Islet precursor cell (in vitro differentiated cells): ENCODE measurements at regions not wholly inside any gene's neighbourhood (a gene's known extent, or its start where the extent isn't known, plus 50 kb on each side); places are given as distances from the start of the nearest gene placed in this dataset.
"Not testable (repeated sequence)": the region's sequence is repeated elsewhere in the genome, so short reads cannot be mapped to it uniquely, and the experiment has no call there.

ENCODE experiments used
- DNase-seq: peaks from one replicate; pipeline ENCODE4 v3.0.0-alpha.2; 2018

GRCh38 chr5:99410386-99410785 is 481.6 kb upstream of the CHD1 start:
- not testable (repeated sequence) for DNase-seq

GRCh38 chr5:99404764-99405302 is 476.0 kb upstream of the CHD1 start:
- DNase-seq = not testable (repeated sequence)

GRCh38 chr5:99400571-99400970 is 471.8 kb upstream of the CHD1 start:
- not testable (repeated sequence) for DNase-seq

- DNase-seq = no peak
Measured at GRCh38 chr5:99398976-99399375, 470.2 kb upstream of the CHD1 start.

DNA sequence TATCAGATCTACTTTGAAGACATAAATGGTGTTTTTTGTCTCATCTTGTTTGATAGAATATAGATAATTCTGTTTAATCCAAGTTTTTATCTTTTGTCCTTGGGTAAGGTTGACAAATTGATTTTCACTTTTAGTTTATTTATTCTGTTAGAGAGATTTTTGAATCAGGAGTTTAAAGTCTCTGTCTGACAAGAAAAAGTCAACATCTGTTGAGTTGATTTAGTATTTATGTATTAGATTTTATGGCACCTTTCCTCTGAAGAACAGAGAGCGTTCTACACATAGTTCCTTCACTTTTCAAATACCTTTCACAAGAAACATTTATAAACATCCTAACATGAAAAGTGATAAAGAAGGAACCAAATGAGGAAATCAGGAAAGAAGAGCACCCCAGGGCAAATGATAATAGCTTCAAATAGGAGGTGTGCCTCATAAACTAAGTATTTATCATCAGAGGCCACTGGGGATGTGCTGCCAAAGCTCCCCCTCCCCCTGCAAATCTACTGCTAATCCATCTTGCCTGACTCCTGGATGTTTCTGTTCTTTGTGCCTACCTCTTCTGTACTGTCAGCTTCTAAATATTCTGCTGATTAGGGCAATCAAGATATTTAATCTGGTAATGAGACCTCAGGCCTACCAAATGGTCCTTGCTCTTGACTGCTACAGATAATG is 457.7 kb upstream of the CHD1 start:
- no peak for DNase-seq

- DNase-seq = no peak
Measured at GRCh38 chr5:99379187-99379586, 450.4 kb upstream of the CHD1 start.

- DNase-seq = no peak
Measured at GRCh38 chr5:99378443-99378842, 449.6 kb upstream of the CHD1 start.

- no peak for DNase-seq
Measured at GRCh38 chr5:99369797-99370593, 441.2 kb upstream of the CHD1 start.

DNA sequence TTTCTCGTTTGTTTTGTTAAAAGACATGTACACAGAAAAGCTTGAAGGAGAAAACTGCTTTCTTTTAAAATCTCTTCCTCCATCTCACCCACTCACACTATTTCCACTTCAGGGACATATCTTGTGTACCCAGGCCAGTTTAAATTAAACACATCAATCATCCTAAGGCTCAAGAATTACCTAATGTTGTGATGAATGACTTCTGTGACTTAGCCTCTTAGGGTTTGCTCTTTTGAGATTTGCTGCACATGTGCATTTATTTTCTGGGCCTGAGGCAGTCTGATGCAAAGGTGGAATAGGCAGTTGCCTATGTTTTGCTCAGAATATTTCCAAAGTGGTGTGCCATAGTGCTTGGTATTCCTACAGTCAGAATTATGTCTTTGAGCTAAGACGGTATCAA is 439.9 kb upstream of the CHD1 start:
- DNase-seq = no peak

DNA sequence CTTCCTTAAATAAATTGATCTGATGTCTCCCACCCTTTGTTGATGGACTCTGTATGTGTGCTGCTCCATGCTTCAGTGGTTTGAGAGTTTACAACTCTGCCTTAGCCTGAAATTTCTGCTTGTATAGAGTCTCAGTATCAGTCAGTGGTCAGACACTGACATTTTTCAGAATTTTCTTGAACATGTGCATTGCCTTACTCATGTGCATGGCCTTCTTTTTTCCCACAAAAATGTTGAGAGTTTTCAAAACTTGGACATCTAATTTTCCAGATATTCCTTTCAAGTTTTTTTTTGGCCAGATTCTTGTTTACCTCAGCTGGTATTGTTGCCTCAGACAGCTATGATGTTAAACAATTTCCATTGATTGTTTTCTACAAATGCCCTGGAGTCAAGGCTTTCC is 427.1 kb upstream of the CHD1 start:
- no peak for DNase-seq

- no peak for DNase-seq
Measured at GRCh38 chr5:99349787-99350186, 421.0 kb upstream of the CHD1 start.

GRCh38 chr5:99348597-99348996 is 419.8 kb upstream of the CHD1 start:
- DNase-seq = no peak

GRCh38 chr5:99339758-99340157 is 411.0 kb upstream of the CHD1 start:
- DNase-seq = not testable (repeated sequence)

DNA sequence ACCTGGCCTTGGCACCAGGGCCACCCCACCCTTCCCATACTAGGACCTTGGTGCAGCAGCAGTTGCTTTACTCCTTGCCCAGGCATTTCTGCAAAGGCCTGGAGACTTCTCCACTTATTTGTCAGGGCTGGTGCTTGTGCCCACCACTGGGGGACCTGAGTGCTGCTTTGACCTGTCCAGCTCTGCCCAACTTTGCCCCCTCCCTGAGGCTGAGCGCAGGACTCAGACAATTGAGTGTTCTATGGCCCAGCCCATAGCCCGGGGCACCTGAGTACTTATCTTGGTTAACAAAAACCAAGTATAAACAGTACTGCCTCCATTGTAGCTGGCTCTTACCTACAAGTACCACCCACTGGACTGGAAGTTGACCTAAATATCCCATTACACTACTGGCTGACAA is 406.1 kb upstream of the CHD1 start:
- no peak for DNase-seq

DNA sequence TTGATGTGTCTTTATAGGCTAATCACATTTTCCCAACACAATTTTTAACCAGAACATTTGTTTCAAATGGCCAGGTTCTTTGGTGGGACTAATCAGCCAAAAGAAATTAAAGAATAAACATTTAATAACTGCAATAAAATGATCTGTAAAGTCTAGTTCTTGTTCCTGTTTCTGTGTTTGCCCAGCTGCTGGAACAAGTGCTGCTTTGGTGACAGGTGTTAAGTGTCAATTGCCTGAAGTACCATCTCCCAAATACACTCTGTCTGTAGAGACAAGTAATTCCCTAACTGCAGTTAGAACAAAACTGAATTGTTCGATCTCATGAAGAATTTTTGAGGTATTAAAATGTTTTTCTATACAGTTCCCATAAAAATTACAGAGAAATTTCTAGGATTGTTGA is 402.3 kb upstream of the CHD1 start:
- no peak for DNase-seq

- peak; percentile 52 for DNase-seq
Measured at GRCh38 chr5:99320436-99320835, 391.6 kb upstream of the CHD1 start.

DNA sequence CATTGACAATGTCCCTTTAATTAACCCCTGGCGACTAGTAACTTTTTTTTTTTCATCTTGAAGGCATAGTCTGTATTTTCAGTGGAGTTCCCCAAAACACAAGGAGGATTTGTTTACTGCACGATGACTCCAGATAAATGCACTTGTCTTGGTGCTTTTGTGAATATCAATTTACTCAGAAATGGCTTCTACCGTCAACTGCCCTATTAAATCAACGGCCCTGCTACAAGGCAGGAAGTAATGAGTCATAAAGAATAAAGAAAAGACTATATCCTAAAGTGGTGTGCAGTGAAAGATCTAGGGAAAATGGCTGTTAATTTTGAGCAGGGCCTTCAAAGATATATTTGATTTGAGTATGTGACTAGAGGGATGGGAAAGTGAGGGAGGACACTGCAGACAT is 388.3 kb upstream of the CHD1 start:
- DNase-seq = no peak

- DNase-seq = no peak
Measured at GRCh38 chr5:99316484-99316883, 387.7 kb upstream of the CHD1 start.

GRCh38 chr5:99315413-99316183 is 386.8 kb upstream of the CHD1 start:
- DNase-seq = no peak

- DNase-seq = no peak
Measured at GRCh38 chr5:99314721-99315120, 385.9 kb upstream of the CHD1 start.

- no peak for DNase-seq
Measured at GRCh38 chr5:99308131-99308530, 379.3 kb upstream of the CHD1 start.

DNA sequence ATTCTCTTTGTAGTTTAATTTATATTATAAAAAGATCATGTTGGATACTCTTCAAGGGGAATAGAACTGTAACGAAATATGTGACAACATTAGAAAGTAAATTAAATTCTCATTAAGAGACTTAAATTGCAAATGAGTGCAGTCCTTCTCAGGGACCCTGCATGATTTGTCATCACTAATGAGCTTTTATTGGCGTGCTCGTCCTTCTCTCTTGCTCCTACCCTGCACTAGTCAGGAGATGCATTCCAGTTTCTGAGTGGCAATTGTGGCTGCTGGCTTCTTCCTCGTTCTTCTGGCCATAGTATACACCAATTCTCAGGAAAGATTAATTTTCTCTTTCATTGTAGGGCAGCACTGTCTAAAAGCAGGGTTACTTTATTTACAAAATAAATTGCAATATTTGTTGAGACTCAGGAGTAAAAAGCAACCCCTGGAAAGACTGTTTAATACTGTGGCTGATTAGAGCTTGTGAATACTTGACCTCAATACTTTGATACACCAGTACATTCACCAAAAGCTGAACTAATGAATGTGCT is 376.3 kb upstream of the CHD1 start:
- DNase-seq = no peak

DNA sequence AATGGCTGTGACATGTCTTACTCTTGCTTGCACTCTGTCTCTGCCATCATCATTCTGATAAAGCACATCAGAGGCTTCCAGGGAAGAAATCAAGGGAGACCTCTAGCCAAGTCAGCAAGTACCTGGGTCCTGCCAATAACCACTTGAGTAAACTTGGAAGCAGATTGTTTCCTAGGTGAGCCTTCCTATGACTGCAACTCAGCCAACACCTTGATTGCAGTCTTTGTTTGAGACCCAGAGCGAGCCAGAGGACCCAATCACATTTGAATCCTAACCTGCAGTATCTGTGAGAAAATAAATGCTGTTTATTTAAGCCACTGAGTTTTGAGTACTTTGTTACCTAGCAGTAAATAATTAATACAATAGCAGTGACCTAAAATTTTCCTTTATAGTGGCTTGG is 356.8 kb upstream of the CHD1 start:
- DNase-seq = no peak
